HG02973 (cell line): ENCODE measurements at regions not wholly inside any gene's neighbourhood (a gene's known extent, or its start where the extent isn't known, plus 50 kb on each side); places are given as distances from the start of the nearest gene placed in this dataset.

Source experiments
- ATAC-seq: cut with Tn5 transposase; IDR thresholded peaks from one replicate; pipeline ENCODE4 v1.9.1; 2021; ENCODE audit warnings: moderate library complexity; ENCODE audit not compliant: unreplicated experiment

DNA sequence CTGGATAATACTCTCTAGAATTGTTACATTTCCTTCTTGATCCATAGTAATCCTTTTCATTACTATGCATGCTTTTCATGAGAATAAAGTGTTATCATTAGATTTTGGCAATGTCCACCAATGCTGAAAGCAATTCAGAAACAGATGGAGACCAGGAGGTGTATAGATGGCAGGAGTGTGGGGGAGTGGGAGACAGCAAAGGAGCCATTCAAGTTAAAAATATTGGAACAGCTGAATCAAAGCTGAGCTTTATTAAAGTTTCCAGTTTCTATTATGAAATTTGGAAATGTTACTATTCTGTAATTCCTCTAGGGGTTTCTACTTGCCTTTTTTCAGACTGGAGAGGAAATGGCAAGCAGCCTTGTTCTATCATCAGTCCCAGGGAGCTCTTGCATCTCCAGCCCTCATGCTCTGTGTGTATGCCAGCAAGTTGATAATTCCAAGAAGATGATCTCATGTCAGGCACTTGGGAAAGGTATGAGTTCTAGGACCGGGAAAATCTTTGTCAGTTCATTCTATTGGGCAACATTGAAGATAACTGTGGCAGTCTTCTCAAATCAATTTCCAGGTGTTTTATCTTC is 228.0 kb downstream of the CD109 start:
- no peak for ATAC-seq

DNA sequence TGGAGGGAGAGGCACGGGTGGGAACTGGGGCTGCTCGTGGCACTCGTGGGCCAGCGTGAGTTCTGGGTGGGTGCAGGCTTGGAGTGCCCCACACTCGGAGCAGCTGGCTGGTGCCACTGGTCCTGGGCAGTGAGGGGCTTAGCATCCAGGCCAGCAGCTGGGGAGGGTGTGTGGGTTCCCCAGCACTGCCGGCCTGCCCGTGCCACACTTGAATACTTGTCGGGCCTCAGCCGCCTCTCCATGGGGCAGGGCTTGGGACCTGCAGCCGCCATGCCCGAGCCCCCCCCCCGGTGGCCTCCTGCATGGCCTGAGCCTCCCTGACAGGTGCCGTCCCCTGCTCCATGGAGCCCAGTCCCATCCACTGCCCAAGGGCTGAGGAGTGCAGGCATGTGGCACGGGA is 207.2 kb downstream of the CD109 start:
- no peak for ATAC-seq

DNA sequence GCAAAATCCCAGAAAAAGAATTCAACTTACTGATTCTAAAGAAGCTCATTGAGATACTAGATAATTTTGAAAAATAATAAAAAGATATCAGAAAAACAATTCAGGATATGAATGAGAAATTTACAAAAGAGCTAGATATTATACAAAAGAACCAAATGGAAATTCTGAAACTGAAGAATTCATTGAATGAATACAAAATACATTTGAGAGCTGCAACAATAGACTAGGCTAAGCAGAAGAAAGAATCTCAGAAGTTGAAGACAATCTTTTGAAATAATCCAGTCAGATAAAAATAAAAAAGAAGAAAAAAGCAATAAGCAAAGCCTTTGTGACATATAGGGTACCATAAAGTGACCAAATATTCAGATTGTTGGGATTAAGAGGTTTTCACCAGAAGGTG is 206.0 kb downstream of the CD109 start:
- no peak for ATAC-seq

DNA sequence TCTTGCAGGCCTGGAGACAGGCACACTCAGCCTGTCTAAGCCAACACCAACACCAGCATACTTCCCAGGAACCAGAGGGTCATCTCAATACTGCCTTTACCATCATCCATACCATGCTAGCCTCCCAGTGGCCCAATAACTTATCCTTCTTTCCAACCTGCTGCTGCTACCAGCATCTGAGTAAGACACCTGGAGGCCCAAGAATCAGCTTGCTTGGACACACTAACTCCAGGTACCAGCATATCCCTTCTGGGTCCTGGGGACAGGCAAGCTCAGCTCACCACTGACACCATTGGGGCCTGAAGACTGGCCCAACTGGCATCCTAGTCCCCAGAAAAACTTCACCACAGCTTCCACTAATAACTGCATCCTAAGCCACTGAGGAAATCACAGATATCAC is 205.3 kb downstream of the CD109 start:
- ATAC-seq = no peak

DNA sequence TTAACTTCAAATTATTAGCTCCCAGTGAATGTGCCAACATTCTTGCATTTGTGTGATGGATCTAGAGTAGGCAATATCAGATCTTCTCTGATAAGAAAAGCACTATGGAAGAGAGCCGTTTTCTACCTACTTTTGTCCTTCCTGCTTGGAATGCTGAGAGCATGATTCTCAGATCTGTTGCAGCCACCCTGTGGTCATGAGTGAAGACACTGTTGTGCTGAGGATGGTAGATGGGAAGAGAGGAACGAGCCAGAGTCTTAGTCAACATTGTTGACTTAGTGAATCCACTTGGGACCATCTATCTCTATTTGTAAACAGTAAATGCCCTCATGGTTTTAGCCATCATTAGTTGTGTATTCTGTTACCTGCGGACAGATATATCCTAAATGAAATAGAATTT is 202.6 kb downstream of the CD109 start:
- no peak for ATAC-seq

DNA sequence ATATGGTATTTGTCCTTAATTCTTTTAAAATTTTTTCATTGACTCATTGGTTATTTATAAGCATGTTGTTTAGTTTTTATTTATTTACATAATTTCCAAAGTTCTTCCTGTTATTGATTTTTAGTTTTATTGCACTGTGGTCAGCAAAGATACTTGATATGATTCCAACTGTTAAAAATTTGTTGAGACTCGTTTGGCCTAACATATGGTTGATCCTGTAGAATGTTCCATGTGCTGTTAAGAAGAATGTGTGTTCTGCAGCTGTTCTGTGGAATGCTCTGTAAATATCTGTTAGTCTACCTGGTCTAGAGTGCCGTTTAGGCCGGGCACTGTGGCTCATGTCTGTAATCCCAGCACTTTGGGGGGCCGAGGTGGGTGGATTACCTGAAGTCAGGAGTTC is 197.7 kb downstream of the CD109 start:
- ATAC-seq = no peak

DNA sequence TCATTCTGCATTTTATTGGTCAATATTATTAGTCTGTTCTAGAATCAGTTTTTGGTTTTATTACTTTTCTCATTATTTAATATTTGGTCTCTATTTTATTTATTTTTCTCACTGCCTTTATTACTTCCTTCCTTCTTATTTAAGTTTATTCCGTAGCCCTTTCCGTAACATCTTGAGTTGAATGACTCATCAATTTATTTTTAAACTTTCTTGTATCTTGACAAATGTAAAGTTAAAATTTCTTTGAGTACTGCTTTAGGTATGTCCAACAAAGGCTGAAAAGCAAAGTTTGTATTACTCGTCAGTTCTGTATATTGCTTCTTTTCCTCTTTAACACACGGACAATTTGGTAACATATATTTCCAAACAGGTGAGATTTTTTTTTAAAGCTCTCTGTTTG is 192.0 kb downstream of the CD109 start:
- ATAC-seq = no peak

DNA sequence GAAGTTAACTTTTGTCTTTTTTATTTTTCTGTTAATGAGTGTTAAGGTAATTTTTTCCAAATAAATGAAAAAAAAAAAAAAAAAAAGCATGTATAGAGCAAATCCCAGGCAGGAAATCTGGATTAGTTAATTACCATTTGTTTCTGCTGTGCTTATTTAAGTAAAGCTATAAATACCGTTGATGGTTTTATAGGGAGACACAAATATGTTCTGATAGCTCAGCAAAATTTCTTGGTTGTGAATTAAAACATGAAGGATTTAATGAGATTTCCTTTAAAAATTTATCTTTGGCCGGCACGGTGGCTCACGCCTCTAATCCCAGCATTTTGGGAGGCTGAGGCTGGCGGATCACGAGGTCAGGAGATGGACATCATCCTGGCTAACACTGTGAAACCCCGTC is 189.4 kb downstream of the CD109 start:
- no peak for ATAC-seq

DNA sequence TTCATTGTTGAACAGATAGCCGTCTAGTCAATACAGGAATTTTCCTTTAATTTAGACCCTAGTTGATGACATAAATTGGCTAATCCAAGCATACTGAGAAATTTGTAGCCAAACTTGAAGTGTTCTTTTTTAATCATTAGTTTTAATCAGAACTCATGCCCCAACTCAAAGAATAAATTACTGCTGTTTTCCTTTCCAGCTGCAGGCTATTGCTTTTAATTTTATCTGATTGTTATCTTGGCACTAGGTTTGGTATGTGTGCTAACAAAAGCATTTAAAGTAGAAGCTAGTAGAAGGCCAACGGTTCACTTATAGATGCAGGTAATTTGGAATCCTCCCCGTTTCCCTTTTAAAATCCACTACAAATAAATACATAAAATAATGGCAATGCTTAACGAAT is 188.5 kb downstream of the CD109 start:
- no peak for ATAC-seq

DNA sequence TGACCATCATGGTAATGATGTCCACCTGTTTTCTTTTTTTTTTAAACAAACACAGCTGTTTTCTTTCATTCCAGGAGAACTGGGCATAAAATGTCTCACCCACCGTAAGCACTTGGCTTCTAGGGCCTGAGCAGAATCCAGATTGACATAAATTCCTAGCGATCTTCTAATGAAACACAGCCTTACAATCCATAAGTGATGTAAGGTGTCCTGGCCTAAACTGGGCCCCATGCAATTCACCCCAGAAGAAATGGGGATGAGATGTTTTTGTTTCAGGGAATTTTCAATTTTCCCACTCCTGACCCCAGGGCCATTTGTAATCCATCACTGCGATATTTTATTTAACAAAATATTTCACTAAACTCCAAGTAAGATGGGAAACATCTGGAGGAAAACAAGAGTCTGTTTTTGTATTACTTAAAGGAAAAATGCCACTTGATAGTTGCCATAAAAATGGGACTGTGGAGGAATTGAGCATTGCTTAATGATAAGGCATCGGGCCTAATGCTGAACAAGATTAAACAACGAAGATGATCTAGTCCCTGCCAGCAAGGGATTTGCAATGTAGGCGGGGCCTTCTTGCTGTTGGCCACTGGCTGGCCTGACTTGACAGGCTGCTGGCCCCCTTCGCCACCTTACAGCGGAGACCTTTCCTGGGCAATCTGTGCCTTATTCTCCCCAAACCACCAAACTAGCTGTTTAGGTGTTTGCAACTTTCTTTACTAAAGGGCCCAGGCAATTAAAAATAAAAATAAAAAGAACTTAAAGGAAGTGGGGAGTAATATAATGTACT is 183.7 kb downstream of the CD109 start:
- ATAC-seq = no peak

DNA sequence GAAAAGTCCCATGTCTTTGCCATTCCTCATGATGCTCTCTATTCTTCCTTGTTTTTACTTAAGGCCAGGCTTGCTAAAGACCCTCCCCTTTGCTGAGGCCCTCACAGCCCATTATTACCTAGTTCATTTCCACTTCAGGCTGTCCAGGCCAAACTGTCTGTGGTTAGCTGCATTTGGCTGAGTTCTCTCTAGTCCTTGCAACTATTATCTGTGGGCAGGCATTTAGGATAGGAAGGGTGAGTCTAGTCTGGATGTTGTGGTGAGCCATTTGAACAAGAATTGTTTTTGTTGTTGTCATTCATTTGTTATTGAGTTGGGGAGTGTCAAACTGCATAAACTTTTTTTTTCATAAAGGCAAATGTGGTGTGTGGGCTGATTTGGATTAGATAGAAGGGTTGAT is 182.4 kb downstream of the CD109 start:
- no peak for ATAC-seq
